Stimulated activated CD8-positive, alpha-beta memory T cell treated with anti-CD3 and anti-CD28 coated beads, Interleukin-12 subunit alpha, Interleukin-12 subunit beta, amount 100 ng/mL, for 24 hours (primary cell): ENCODE measurements at regions not wholly inside any gene's neighbourhood (a gene's known extent, or its start where the extent isn't known, plus 50 kb on each side); places are given as distances from the start of the nearest gene placed in this dataset.
"Not testable (repeated sequence)": the region's sequence is repeated elsewhere in the genome, so short reads cannot be mapped to it uniquely, and the experiment has no call there.

Source experiments
- DNase-seq: peaks from one replicate; pipeline ENCODE4 v3.0.0-alpha.2; 2020; ENCODE audit errors: extremely low read depth

DNA sequence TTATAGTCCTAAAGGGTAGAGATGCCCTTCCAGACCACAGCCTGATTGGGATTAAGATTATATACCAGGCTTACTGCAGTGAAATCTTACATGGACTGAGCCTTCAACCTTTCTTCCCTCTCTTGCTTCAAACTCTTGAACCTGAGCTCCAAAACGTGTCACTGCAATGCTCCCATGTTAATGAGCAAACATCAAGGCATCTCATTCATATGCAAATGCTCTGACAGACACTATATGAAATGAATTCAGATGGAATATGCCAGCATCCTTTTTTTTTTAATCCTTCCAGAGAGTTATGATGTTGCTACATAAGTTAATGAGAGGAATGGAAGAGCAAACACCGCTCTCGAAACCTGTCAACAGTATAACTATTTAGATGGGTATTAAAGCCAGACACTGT, 611.9 kb upstream of the CDH11 start:
- DNase-seq = no peak

DNA sequence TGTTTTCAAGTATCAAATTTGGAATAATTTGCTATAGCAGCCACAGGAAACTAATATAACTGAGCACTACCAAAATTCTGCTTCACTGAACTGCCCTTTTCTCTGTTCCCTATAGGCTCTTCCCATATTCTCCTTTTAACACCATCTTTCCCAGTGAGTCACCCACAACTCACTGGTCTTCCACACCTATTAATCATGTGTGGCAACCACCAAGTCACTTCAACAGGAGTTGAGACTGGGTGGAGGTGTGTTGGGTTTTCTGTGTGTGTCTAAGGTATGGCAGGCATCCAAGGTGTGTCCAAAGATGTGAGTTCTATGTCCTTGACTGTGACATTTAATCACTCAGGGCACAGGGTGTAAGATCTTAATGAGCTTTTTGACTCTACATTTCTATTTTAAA, 610.0 kb upstream of the CDH11 start:
- no peak for DNase-seq

DNA sequence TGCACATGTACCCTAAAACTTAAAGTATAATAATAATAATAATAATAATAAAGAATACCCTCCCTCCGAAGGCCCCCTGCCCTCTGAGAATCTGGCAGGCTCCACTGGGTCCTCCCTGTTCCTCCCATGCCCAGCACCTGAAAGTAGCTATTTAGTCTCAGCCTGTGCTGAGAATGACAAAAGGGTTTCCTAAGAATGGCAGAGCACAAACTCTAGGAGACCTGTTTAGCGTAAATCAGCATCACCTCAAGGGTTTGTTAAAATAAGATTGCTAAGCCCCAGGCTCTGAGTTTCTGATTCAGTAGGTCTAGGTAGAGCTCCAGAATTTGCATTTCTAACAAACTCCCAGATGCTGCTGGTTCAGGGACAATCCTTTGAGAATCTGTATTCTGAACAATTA, 606.8 kb upstream of the CDH11 start:
- DNase-seq = no peak

DNA sequence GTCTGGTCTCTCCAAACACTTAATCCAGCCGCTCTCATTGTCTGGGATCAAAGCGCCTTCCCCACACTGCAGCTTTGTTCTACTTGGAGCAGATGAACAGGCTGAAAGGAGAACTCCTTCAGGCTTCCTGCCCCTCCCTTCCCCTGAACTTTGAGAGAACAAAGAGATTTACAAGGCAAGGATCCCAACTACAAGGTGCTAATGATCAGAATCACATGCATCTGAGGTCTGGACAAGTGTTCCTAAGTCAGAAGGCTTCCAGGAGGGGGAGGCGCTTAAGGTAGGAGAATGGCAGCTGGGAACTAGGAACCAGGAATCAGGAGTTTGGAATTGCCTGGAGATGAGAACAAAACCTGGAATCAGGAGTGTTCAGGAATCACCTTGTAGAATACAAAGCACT, 606.3 kb upstream of the CDH11 start:
- DNase-seq = no peak

DNA sequence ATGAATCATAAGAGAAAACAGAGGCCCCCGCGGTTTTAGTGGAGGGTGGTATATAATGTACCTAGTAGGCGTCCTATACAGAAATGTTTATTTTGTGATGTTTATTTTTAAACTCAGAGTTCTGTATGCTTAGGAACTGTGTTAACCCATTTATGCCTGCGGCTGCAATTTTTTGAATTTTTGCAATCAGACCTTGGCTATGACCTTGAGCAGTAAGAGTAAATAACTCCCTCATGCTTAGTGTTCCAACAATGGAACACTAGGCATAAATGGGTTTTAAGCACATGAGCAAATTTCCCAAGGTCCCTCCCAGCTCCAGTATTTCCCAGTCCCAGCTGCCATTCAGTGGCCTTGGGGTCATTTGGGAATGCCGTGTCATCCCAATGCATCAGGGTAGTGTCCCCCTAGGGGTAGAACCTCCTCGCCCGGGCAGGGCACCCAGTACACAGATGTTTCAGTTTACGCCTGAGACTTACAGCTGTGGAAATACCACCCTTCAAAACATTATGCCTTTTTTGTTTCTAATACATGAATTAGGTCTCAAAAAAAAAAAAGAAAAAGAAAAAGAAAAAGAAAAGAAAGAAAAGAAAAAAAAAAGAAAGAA, 605.8 kb upstream of the CDH11 start:
- DNase-seq = no peak

DNA sequence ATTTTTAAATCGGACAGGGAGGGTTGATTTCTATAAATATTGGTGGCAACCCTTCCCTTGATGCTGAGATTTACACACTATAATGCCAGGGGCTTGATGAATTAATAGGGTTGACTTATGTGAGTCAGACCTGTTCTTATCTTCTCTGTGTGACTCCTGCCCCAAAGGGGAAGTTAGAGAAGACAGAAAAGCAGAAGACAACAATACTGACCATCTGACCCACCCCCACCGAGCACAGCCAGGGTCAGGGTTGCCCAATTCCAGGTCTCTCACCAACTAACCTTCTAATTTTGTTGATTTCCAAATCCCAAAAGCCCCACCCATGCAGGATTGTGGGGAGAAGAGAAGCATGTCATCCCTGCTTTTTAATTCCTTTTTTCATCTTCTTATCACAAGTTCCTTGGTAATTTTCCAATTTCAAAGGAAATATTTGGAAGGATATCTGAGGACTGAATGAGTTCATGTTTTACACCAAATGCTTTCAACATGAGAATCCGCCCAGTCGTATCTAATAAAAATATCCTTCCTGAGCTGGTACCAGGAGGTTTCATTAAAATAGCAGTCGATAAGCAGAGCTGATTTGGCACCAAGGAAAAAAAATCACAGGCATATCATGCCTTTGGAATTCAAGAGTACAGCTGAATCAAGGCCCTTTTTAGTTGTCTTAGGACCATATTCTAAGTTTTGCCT, 603.4 kb upstream of the CDH11 start:
- no peak for DNase-seq

DNA sequence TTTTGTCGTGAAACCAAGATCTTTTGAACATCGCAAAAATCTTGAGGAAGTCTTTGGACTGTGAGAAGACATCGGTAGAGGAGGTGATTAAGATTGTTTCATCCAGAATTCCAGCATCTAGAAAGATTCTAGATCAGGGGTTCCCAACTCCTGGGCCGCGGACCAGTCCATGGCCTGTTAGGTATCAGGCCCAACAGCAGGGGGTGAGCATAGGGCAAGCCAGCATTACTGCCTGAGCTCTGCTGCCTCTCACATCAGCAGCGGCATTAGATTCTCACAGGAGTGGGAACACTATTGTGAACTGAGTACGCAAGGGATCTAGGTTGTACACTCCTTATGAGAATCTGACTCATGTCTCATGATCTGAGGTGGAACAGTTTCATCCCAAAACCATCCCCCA, 600.6 kb upstream of the CDH11 start:
- DNase-seq = no peak

DNA sequence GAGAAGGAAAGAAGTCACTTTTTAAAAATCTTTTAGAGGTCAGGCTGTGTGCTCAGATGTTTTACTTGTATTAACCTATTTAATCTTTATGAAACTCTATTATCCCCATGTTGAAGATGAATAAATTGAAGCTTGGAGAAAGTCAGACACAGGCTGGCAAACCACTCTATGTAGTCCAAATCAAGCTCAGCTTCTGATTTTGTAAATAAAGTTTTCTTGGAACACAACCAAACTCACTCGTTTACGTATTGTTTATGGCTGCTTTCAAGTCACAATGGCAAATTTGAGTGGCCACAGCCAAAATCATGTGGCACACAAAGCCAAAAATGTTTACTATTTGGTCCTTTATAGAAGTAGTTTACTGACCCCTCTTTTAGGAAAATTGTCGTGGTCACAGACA, 596.0 kb upstream of the CDH11 start:
- no peak for DNase-seq

DNA sequence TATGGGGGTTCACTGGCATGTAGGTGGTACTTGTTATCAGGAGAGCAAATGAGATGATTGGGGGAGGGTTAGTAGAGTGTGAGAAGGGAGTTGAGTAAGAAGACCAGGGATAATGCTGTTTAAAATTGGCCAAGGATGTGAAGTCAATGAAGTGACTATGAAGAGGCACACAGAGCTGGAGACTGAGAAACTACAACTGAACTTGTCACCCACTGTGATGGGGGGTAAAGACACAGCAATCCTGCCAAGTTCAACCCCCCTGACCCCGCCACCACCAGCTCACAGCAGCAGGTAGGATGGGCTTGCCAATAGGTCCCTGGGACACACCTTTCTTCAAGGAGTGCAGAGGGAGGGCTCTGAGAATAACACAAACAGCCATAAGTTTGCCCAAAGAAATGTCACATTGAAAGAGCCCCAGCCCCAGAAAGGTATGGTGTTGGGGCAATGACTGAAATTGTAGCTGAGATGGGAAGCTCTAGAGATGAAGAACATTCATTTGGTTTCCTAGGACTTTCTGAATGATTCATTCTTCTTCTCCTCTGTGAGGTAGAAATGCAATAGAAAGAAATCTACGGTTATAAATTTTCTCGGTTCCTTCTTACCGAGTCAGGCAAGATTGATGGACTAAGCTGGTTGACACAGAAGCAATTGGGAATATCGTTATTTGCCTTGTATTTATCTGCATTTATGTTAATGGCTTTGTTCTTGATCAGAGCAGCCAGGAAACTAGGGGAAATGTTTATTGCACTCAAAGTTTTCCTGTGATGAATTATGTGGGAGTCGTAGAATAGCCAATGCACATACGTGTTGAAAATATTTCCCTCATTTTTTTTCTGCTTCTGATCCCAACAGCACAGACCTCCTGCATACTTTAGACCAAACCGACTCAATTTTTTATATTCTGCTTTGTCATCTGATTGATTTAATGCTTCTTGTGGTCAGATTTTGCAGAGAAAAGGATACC, 595.2 kb upstream of the CDH11 start:
- DNase-seq = no peak

DNA sequence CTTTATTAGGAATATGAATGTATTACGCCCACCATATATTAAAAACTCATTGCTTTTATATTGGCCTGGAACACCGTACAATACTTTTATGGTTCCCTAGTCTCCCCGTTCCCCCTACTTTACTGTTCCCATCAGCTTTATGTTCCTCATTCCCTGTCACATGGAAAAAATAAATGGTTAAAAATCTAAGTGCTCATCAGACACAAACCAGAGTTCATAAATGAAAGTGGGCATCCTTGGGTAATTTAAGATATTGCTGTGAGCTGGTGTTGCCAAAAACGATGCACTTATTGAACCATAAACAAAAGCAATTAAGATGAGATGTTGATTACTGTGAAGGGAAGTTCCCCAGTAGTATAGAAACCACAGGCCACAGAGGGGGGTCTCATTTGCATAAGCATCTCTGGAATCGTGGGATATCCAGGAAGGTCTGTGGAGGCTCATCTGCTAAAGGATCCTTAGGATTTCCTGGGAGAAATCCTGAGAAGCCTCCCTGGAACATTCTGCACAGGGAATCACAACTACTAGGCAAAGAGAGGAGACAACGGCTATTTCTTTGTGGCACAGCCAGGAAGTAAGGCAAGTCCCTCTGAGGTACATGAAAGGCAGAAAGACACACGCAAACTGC, 591.4 kb upstream of the CDH11 start:
- no peak for DNase-seq

DNA sequence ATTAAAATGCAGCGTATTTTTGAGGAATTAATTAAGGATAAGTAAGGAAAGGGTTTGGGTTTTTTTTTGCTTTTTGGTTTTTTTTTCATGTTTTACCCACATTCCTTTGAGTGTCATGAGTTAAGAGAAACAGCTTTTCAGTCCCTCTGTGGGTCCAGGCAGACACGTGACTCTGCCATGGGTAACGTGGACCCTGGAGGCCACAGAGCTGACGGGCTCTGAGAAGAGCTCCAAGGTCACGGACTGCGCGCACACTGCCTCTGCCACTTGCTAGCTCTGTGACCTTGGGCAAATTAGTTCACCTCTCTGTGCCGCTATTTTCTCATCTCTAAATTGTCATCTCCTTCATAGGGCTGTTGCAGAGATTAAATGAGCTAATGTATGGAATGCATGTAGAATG, 588.2 kb upstream of the CDH11 start:
- no peak for DNase-seq

DNA sequence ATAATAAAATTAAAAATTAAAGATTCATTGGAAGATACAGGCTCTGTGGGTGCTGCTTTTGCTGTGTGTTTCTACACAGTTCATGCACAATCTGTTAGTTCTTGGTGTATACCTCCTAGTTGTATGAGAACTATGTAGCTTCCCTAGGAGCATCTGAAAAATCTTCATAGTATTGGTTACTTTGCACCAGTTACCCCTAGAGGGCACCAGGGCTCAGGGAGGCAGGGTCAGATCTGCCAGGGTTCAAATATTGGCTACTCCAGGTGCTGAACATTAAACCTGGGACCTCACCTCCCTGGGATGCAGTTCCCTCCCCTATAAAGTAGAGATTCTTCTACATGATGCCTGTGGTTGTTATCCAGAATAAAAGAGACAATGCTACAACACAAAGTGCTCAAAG, 583.0 kb upstream of the CDH11 start:
- DNase-seq = no peak

DNA sequence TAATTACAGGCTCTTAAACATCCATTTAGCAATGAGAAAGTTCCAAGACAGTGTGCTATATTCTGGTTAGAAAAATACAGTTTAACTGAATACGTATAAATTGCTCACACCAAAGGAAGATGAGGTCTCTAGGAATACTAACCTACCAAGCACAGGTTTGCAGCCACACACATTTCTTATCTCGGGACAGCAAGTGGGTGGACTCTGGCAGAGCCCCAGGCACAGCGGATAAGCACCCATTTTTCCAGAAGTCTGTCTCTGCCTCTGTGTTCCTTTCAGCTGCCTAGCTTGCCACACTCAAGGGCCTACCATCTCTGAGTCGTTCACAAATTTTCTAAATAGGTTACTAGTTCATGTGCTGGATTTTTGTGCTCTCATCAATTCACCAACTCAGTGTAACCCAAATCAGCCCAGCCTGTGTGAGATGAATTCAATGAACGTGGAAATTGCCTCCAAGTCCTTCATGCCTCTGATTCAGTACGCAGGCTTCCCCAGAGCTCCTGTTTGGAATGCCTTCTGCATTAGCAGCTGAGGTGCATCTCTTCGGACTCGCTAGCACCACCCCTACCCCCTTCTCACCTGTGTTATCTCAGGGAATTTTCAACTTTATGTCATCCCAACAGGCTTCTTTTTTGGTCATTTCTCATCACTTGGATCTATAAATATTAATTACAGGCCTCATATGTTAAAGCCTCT, 581.0 kb upstream of the CDH11 start:
- DNase-seq = no peak

DNA sequence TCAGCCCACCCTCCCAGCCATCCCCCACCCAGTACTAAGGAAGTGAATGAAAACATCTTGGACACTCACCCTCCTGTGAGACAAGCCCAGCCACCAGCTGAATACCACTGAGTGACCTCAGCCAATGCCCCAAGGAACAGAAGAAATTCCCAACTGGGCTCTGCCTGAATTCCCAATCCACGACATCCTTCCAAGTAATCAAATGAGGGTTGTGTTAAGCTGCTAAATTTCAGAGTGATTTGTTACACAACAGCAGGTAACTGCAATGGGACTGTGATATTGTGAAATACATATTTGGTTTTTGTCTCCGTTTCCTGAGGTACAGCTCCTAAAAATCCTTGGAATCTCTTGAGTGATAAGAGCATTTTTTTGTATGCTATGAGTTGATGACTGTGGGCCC, 578.7 kb upstream of the CDH11 start:
- no peak for DNase-seq

DNA sequence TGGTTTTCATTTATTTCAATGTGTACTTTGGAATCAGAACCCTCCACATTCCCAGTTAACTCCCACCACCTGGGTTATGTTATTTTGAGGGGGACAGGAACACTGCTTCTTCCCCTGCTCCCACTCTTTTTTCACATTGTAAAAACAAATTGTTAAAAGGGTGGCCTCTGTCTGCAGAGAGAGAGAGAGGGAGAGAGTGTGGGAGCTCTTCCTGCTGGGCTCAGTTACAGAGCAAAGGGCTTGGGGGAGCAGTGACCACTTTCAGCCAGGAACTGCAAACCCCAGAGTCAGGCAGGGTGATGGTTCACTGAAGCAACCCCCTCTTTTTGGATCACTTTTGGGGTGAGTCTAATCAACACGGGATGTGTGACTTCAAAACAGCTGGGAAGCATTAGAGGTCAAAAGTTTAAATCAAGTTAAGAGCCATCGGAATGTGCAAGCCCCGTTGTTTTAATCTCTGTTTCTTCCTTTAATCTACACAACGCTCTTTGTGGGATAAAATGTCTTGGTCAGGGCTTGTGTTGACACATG, 577.0 kb upstream of the CDH11 start:
- DNase-seq = no peak

DNA sequence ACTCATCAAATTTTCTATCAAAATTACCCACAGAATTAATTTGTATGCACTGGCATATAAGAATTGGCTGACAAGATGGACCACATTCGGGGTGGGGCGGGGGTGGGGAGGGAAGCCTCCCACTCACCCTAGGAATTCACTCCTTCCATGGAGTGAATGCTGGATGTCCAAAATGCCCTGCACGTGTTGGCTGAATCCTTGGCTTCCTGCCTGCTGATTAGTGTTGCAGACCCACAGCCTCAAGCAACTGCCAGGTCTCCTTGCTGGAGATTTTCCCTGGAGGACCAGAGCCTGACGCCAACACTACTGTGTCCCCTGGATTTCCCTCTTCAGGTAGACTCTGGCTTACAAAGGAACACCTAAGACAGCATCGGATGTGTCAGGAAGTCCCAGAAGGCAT, 575.7 kb upstream of the CDH11 start:
- no peak for DNase-seq

DNA sequence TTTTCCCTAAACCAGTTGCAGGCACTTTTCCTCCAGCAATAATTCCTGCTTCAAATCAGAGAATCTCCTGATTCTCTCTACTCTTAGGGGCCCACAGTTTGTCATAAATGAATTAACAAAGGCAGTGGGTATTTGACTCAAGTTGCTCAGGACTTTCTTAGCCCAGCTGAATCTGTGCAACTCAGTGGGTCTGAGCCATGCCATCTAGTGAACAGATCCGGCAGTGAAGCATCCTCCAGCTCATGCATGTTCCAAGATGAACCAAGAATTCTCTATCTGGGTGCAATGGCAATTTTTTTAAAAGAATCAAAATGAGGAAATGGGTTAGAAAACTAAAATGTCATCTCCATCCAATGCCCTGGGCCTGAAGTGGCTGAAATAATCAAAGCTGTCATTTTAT, 575.2 kb upstream of the CDH11 start:
- no peak for DNase-seq

DNA sequence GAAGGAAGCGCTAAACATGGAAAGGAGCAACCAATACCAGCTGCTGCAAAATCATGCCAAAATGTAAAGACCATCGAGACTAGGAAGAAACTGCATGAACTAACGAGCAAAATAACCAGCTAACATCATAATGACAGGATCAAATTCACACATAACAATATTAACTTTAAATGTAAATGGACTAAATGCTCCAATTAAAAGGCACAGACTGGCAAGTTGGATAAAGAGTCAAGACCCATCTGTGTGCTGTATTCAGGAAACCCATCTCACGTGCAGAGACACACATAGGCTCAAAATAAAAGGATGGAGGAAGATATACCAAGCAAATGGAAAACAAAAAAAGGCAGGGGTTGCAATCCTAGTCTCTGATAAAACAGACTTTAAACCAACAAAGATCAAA, 570.0 kb upstream of the CDH11 start:
- not testable (repeated sequence) for DNase-seq

DNA sequence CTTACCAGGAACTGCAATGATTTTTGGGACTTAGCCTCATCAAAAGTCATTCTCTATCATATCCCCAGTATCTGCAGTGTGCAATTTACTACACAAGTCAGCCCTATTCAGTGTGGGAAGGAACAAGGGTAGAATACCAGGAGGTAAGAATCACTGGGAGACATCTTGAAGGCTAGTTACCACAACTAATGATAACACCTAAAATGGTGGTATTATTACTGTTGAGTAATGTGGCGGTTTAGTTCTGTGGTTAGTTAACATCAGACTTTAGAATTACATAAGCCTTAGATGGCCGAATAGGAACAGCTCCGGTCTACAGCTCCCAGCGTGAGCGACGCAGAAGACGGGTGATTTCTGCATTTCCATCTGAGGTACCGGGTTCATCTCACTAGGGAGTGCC, 567.9 kb upstream of the CDH11 start:
- no peak for DNase-seq

DNA sequence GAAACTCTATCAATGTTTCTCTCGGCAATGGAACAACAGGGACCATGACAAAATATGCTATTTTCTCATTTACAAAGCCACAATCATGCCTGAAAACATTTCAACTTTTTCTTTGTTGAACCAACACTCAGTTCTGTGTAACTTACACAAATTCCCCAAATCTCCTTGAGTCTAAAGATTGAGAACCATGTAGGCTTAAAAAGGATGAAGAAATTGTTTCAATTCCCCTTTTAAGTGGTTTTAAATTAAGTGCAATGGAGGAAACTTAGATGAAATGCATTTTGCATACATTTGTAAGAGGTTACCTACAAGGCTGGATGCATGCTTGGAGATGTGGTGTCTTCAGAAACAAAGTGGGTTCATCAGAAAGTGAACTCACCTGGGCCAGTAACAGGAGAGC, 566.4 kb upstream of the CDH11 start:
- no peak for DNase-seq

DNA sequence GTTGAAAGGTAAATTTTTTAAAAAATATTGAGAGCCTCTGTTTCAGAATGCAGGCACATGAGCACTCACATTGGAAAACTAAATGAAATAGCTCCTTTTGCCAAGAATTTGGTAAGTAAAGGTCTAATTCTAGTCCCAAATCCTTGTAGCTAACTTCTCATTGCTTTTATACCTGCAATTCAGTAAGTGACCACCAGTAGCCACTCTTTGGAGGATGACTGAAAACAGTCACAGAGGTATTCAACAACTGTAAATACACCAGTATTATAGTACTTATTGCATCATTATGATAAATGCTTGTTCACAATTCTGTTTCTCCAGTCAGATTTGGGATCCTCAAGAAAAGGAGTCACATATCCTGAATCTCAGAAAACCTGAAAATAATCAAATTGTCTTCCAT, 562.4 kb upstream of the CDH11 start:
- DNase-seq = no peak

DNA sequence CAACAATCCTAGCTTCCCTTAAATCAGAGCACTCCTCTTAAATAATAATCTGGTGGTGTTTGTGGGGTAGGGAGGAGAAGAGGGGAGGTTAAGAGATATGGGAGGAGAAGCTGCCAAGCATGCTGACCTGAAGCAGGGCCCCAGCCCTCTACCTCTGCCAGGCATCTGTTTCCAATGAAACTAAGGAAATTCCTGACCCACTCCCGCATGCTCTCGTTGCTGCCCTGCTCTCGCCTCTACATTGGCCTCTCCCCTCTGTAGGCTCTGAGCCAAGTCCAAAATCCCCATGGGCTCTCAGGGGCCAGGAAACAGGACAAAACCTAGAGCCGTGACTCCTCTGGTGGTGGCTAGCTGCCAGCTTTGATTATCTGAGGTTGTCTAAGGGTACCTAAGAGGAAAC, 559.5 kb upstream of the CDH11 start:
- DNase-seq = no peak
